ENCODE measurements at regions not wholly inside any gene's neighbourhood (a gene's known extent, or its start where the extent isn't known, plus 50 kb on each side); places are given as distances from the start of the nearest gene placed in this dataset.
A peak's percentile ranks its signal among the peaks of the same experiment; 100 is the strongest.

- peak; percentile 57 for DNase-seq
Measured at GRCh38 chr7:41910940-41911600, 208.2 kb upstream of the INHBA start.

DNA sequence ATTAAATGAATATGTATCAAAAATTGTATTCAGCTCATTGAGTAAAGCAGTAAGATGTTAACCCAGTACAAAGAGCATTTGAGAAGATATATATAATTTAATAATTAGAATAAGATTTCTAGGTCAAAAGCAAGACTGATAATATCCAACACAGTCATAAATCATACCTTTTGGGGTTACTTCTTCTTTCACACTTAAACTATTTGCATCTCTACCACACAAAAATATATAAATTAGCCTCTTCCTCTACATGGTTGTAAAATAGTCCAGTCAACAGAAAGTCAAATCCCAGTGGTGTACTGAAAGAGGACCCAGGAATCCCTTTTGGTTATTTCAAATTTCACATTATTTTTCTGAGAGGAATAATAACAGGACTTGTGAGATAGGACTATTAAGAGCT is 204.6 kb upstream of the INHBA start:
- no peak for DNase-seq

DNA sequence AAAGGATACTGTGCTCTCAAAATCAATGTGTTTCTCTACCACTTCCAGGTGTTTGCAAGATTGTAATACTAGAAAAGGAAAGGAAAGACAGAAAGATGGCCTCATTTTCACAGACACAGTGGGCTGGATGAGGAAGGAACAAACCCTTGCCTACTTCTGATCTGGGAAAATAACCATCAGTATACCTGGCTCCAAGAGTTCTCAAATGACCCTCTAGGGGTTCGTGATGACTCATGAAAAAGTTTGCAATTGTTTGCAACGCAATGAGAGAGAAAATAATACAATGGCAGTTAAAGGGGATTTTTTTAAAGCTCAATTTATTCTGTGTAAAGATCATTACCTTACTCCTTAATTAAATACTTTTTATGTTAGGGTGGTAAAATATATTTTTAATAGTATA is 197.6 kb upstream of the INHBA start:
- DNase-seq = no peak

- no peak for DNase-seq
Measured at GRCh38 chr7:41899823-41900433, 197.0 kb upstream of the INHBA start.

GRCh38 chr7:41893656-41894055 is 190.8 kb upstream of the INHBA start:
- no peak for DNase-seq

- no peak for DNase-seq
Measured at GRCh38 chr7:41892356-41893100, 189.6 kb upstream of the INHBA start.

GRCh38 chr7:41891950-41892349 is 189.1 kb upstream of the INHBA start:
- DNase-seq = no peak

GRCh38 chr7:41890631-41891274 is 187.9 kb upstream of the INHBA start:
- no peak for DNase-seq

DNA sequence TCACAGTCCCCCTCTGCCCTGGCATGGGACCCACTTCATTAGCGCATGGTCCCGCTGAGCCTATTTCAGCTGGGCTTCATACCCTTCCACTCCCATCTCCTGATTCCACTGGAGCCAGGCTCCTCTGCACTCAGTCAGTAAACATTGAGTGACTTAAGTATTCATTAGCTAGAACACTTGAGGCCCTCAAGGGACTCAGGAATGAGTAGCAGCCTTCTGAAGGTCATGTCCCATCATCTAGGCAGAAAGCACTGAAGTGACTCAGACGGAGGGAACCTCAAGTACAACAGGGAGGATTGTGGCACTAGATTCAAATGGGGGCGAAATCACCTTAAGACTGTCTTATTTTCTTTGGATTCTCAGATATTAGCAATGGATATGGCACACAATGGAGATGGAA is 186.6 kb upstream of the INHBA start:
- peak; percentile 64 for DNase-seq

DNA sequence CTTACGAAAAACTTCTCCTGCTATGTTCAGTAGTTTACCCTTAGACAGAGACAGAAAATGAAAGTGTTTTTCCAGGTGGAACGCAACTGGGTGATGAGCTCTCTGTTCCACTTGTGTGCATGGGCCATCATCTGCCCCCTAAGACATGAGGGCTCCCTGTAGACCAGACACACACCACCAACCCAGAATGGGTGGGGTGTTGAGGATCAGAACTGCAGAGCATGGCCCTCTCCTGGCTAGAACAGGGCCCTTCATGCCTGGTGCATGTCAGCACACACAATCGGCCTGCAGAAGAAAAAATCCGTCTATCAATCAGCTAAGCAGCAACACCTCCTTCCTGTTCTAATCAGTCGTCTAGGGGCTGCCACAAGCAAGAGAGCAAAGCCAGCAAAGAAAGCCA is 186.2 kb upstream of the INHBA start:
- DNase-seq = no peak

- DNase-seq = no peak
Measured at GRCh38 chr7:41887416-41887815, 184.5 kb upstream of the INHBA start.

GRCh38 chr7:41886901-41887311 is 184.0 kb upstream of the INHBA start:
- peak; percentile 99 for DNase-seq

DNA sequence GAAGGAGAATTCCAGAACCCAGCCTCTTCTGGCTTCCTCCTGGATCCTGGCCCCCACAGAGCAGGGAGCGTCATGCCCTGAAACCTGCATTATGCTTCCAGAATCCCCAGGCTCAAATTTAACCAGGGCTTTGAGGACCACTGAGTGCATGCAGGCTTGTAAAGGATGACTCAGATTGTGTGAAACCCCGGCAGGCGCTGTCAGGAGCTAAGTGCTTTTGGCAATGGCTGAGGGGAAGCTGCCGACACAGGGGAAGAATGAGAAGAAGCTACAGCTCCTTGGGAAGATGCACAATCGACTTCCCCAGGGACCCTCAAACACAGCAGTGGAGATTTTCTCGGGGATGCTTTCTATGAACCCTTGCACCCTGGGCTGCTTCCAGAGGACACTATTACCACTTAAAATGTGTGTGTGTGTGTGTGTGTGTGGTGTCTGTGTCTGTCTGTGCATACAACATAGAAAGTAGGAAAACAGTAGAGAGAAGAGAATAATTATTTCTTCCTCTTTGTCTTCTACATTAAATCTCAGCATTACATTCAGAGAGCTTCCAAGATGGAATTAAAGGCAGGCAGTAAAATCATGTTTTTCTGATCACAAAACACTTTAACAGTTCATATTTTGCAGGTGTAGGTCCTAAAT is 183.5 kb upstream of the INHBA start:
- DNase-seq = peak; percentile 99

DNA sequence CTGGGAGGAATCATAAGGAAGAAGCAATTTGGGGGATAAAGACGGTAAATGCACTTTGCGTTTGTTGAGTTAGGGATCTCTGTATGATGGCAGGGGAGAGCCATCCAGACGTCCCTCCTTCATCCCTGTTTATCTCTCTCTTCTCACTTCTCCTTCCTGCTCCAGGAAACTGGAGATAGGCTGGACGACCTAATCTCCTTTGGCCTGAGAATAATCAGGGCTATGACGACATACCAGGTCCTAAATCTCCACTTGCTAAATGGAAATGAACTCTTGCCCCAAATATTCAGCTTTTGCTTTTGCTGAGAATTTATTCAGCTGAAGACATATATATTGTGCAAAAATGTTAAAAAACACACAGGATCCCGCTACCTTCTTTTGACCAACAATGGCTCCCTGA is 182.9 kb upstream of the INHBA start:
- DNase-seq = no peak

DNA sequence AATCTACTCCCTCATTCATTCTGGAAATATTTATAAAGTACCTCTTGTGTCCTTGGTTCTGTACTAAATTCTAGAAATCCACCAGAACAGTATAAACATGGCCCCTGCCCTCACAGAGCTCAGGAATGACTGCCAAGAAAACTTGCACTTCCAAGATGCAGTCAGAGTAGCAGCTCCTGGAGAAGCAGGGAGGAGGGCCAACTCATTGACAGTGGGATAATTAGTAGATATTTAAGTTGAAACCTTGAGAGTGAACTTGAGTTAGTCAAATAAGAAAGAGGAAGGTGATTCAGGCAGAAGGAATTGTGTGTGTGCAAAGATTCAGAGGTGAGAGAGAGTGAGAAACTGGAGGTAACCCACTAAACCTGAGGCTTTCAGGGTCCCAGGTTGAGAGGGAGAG is 182.2 kb upstream of the INHBA start:
- peak; percentile 68 for DNase-seq

DNA sequence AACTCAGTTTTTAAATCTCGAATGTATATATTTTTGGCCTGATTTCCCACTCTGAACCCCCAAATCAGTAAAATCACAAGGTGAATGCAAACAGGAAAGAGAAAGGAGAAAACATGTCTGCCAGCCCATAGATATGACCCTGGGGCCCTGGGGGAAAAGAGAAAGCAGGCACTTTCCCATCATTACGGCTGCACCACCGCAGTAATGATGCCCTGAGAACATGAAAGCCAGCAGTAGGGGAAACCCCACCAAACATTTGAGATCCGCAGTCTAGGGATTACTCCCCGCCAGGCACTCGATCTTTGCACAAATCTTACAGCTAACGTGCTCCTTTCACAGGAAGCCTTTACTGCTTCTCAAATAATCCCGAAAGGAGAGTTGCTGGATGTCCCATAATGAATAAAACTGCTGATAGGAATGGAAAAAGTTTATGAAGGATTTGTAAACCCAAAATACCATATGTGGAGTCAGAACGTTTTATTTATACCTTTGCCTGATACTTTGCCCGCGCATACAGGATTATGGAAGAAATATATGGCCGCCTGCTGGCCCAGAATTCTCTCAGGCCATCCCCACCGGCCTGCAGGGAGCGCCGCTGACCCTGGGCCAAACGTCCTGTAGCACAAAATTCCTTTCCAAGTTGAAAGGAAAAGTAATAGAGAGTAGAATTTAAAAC is 180.0 kb upstream of the INHBA start:
- DNase-seq = no peak

DNA sequence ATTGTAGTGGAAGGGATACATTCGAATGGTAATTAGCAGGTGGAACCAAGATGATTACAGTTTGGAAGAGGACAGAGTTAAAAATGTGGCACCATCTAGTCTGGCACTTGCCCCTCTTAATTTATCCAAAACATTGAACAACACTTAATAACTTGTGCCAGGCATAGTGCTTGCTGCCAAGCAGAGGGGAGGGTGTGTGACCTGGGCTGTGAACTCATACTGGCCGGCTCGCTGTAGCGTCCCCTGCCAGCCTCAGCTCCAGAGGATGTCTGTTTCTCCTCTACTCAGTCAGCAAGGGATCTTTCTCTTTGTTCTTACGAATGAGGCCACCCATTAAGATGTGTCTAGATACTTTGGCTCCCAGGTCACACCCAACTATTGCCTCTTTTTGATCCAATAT is 179.4 kb upstream of the INHBA start:
- no peak for DNase-seq

GRCh38 chr7:41881331-41882130 is 178.6 kb upstream of the INHBA start:
- DNase-seq = no peak

DNA sequence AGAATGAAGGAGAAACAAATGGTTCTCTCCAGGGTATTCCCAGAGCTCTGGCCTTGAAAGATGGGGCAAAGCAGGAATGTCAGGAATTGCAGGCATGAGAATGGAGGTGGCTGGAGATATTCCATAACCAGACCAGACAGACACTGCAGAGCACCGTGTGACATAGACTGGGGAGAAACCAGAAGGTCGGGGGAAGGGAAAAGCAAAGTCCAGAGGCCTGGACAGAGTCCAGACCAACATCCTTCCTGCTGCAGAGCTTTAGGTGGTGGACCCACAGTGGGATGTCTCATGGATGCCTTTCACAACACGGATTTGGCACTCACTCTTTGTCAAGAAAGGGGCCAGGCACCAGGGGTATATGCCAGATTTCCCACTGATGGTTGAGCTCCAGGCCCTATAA is 177.2 kb upstream of the INHBA start:
- DNase-seq = peak; percentile 98

- no peak for DNase-seq
Measured at GRCh38 chr7:41879403-41879802, 176.5 kb upstream of the INHBA start.
